ENCODE measurements at regions not wholly inside any gene's neighbourhood (a gene's known extent, or its start where the extent isn't known, plus 50 kb on each side); places are given as distances from the start of the nearest gene placed in this dataset.

GRCh38 chr1:242723044-242723716, 198.7 kb upstream of the PLD5 start:
- CTCF ChIA-PET: interaction anchor here (0.6 kb wide), 1 partner anchor 69 kb away, joined by 3 read pairs; no protein-coding TSS in a partner anchor

DNA sequence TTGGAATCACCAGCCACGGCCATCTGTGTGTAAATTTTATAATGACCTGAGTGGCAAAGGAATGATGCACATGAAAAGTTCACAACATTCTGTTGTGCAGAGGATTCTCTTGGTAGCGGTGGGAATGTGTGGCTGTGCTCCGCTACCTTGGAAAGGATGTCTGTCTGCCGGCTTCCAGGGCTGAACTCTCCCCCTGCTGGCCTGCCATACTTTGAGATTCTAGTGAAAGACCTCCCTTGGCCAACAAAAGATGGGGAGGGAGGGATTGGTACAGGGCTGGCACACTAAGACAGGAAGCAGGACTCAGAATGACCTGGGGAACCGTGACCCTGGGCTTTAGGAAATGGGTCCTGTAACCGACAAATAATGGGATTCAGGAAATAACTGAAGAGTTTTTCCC, 194.5 kb upstream of the PLD5 start:
- BruUV-seq (replicated peaks): no TSS peak
- no peak for TF ChIP-seq CTCF (IDR thresholded peaks at IDR 0.05; ENCODE audit: unreplicated experiment)
- intact Hi-C loops (cut with micrococcal nuclease): no loop called here
- Mint-ChIP-seq H3K4me1 (ENCODE audit: insufficient read depth, unreplicated experiment) (no peaks in the 10 kb centered on the region), H3K36me3 (ENCODE audit: insufficient read depth, unreplicated experiment) (no peaks in the 10 kb centered on the region), H3K9me3 (ENCODE audit: unreplicated experiment) (peaks cover 9% of the 10 kb centered on the region), H3K4me3 (ENCODE audit: unreplicated experiment) (no peak overlapping the region), H3K27ac (ENCODE audit: low read depth, unreplicated experiment) (no peak overlapping the region), H3K27me3 (ENCODE audit: insufficient read depth, unreplicated experiment) (no peaks in the 10 kb centered on the region)
- POLR2A ChIA-PET: no interaction called here
- no peak for DNase-seq (ENCODE audit: unreplicated experiment)
- CTCF ChIA-PET: interaction anchor here (0.5 to 0.6 kb wide), 2 partner anchors 13 to 250 kb away, joined by 3 to 4 read pairs; no protein-coding TSS in a partner anchor

More at GRCh38 chr1:242723044-242723716, 198.7 kb upstream of the PLD5 start:
- intact Hi-C loops (cut with micrococcal nuclease): loop anchor here (5.0 kb wide), 1 partner anchor 51 kb away; no protein-coding TSS in a partner anchor
- no peak for DNase-seq (ENCODE audit: unreplicated experiment)
- BruUV-seq (replicated peaks): no TSS peak
- Mint-ChIP-seq H3K27me3 (ENCODE audit: insufficient read depth, unreplicated experiment) (no peaks in the 10 kb centered on the region), H3K4me1 (ENCODE audit: insufficient read depth, unreplicated experiment) (no peaks in the 10 kb centered on the region), H3K27ac (ENCODE audit: low read depth, unreplicated experiment) (no peak overlapping the region), H3K36me3 (ENCODE audit: insufficient read depth, unreplicated experiment) (no peaks in the 10 kb centered on the region), H3K9me3 (ENCODE audit: unreplicated experiment) (peaks cover 8% of the 10 kb centered on the region), H3K4me3 (ENCODE audit: unreplicated experiment) (no peak overlapping the region)
- POLR2A ChIA-PET: interaction anchor here (0.5 kb wide), 1 partner anchor 17 kb away, joined by 3 read pairs; no protein-coding TSS in a partner anchor
- no peak for TF ChIP-seq CTCF (IDR thresholded peaks at IDR 0.05; ENCODE audit: unreplicated experiment)

DNA sequence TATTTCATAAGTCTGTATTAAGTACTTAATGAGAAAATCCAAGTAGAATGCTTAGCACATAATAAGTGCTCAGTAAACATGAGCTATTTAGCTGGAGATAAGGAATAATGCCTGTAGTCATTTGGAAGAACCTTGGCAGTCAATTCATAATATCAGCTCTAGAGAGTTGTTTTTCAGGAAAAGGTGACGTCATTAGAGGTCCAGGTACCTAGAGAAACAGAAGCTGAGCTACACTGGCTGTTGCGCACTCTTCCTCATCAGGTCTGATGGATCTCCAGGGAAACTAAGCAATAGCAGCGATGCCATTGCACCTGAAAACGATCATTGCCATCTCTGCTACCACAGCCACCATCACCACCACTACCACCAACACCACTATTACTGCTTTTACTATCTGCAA, 187.8 kb upstream of the PLD5 start:
- POLR2A ChIA-PET: no interaction called here
- no peaks in the 10 kb centered on the region for H3K27me3 Mint-ChIP-seq (ENCODE audit: insufficient read depth, unreplicated experiment)

DNA sequence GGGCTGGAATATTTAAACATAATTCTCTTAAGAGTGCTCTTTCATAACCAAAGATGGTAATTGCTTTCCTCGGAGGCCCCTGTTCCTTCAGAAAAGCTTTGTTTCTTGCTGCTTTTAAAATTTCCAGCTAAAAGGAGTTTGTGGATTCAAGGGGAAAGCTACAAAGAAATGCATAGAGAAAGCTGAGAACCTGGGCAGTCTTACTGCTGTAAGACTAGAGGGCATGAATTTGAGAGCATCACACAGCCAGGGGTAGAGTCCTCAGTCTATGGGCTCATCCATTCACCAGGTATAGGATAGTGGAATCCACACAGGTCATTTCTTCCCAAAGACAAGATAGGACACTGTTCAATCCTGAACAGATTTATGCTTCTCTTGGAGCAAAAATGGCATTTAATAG, 186.3 kb upstream of the PLD5 start:
- DNase-seq (ENCODE audit: unreplicated experiment): no peak
- H3K36me3 Mint-ChIP-seq (ENCODE audit: insufficient read depth, unreplicated experiment): no peaks in the 10 kb centered on the region
- POLR2A ChIA-PET: no interaction called here
- TF ChIP-seq CTCF (IDR thresholded peaks at IDR 0.05; ENCODE audit: unreplicated experiment): no peak
- no peaks in the 10 kb centered on the region for H3K4me1 Mint-ChIP-seq (ENCODE audit: insufficient read depth, unreplicated experiment)
- intact Hi-C loops (cut with micrococcal nuclease): no loop called here
- no peak overlapping the region for H3K4me3 Mint-ChIP-seq (ENCODE audit: unreplicated experiment)
- H3K9me3 Mint-ChIP-seq (ENCODE audit: unreplicated experiment): peaks cover 9% of the 10 kb centered on the region
- no peak overlapping the region for H3K27ac Mint-ChIP-seq (ENCODE audit: low read depth, unreplicated experiment)
- CTCF ChIA-PET: interaction anchor here (0.8 to 0.9 kb wide), 2 partner anchors 9 to 208 kb away, joined by 4 read pairs; no protein-coding TSS in a partner anchor
- H3K27me3 Mint-ChIP-seq (ENCODE audit: insufficient read depth, unreplicated experiment): no peaks in the 10 kb centered on the region
- no TSS peak for BruUV-seq (replicated peaks)

More for the DNA sequence above, 187.8 kb upstream of the PLD5 start:
- CTCF ChIA-PET: interaction anchor here (0.5 to 1.0 kb wide), 2 partner anchors 13 to 78 kb away, joined by 3 to 7 read pairs; no protein-coding TSS in a partner anchor
- no peaks in the 10 kb centered on the region for H3K4me1 Mint-ChIP-seq (ENCODE audit: insufficient read depth, unreplicated experiment)
- no TSS peak for BruUV-seq (replicated peaks)
- intact Hi-C loops (cut with micrococcal nuclease): no loop called here
- no peak overlapping the region for H3K4me3 Mint-ChIP-seq (ENCODE audit: unreplicated experiment)
- peaks cover 9% of the 10 kb centered on the region for H3K9me3 Mint-ChIP-seq (ENCODE audit: unreplicated experiment)
- DNase-seq (ENCODE audit: unreplicated experiment): no peak
- no peak overlapping the region for H3K27ac Mint-ChIP-seq (ENCODE audit: low read depth, unreplicated experiment)
- TF ChIP-seq CTCF (IDR thresholded peaks at IDR 0.05; ENCODE audit: unreplicated experiment): no peak
- H3K36me3 Mint-ChIP-seq (ENCODE audit: insufficient read depth, unreplicated experiment): no peaks in the 10 kb centered on the region

All from MCF 10A (cell line).